ENCODE measurements at regions not wholly inside any gene's neighbourhood (a gene's known extent, or its start where the extent isn't known, plus 50 kb on each side); places are given as distances from the start of the nearest gene placed in this dataset.

GRCh38 chr6:113491376-113491775, 365.8 kb upstream of the MARCKS start:
- no peaks in the 10 kb centered on the region for H4K20me1 ChIP-seq (replicated peaks; ENCODE audit: control insufficient read depth, extremely low read depth, insufficient read depth, low read length)
- H3K4me3 ChIP-seq (replicated peaks in 1 of 3; ENCODE audit: insufficient read depth in 1 of 3, low read depth in 1 of 3, low read length in 3 of 3): no peak overlapping the region
- intact Hi-C loops (cut with micrococcal nuclease): no loop called here
- dilution Hi-C loops (cut with MboI; ENCODE audit: extremely low pct_ligation_motif_present, low sequenced_read_pairs): no loop called here
- no peaks in the 10 kb centered on the region for H3K79me2 ChIP-seq (ENCODE audit: control insufficient read depth, insufficient read depth, low read length)
- H3K27me3 ChIP-seq (ENCODE audit: control insufficient read depth in 2 of 2, insufficient read depth in 2 of 2, low read length in 2 of 2): no peaks in the 10 kb centered on the region
- DNase-seq (ENCODE audit: low read depth, low spot score): no peak
- no peaks in the 10 kb centered on the region for H3K36me3 ChIP-seq (ENCODE audit: control insufficient read depth in 2 of 2, extremely low read depth in 1 of 2, insufficient read depth in 2 of 2, low read length in 2 of 2)
- no peaks in the 10 kb centered on the region for H3K9me1 ChIP-seq (replicated peaks; ENCODE audit: control insufficient read depth, extremely low read depth, insufficient read depth, low read length)
- H3K4me2 ChIP-seq (ENCODE audit: insufficient read depth, low read length): no peak overlapping the region
- POLR2A ChIA-PET: no interaction called here
- H3K27ac ChIP-seq (ENCODE audit: insufficient read depth, low read depth, low read length): no peak overlapping the region
- CTCF ChIA-PET: interaction anchor here (0.6 to 1.2 kb wide), 2 partner anchors 32 to 367 kb away, joined by 3 to 4 read pairs; no protein-coding TSS in a partner anchor
- FAIRE-seq: no peak
- H3K4me1 ChIP-seq (ENCODE audit: control insufficient read depth, extremely low read depth, insufficient read depth, low read length): peaks cover 16% of the 10 kb centered on the region
- TF ChIP-seq, protein P1, sequence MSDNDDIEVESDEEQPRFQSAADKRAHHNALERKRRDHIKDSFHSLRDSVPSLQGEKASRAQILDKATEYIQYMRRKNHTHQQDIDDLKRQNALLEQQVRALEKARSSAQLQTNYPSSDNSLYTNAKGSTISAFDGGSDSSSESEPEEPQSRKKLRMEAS (IDR thresholded peaks at IDR 0.05; ENCODE audit: insufficient read depth, insufficient read length): no peak
- H3K9me3 ChIP-seq (replicated peaks; ENCODE audit: control insufficient read depth, insufficient read depth, low read length): no peaks in the 10 kb centered on the region
- no peak overlapping the region for H3K9ac ChIP-seq (replicated peaks; ENCODE audit: extremely low read depth, insufficient read depth, low read length)
- H2AFZ ChIP-seq (ENCODE audit: low read depth, low read length): no peak overlapping the region
- no TSS peak for BruUV-seq (replicated peaks)

- no peaks in the 10 kb centered on the region for H3K9me1 ChIP-seq (replicated peaks; ENCODE audit: control insufficient read depth, extremely low read depth, insufficient read depth, low read length)
These were observed 363.2 kb upstream of the MARCKS start for GRCh38 chr6:113493991-113494390.

More at GRCh38 chr6:113493991-113494390, 363.2 kb upstream of the MARCKS start:
- DNase-seq (ENCODE audit: low read depth, low spot score) (no peak), FAIRE-seq (no peak)
- Histone ChIP-seq H3K9me3 (replicated peaks; ENCODE audit: control insufficient read depth, insufficient read depth, low read length) (no peaks in the 10 kb centered on the region), H3K79me2 (ENCODE audit: control insufficient read depth, insufficient read depth, low read length) (no peaks in the 10 kb centered on the region), H3K4me3 (replicated peaks in 1 of 3; ENCODE audit: insufficient read depth in 1 of 3, low read depth in 1 of 3, low read length in 3 of 3) (no peak overlapping the region), H3K4me1 (ENCODE audit: control insufficient read depth, extremely low read depth, insufficient read depth, low read length) (peaks cover 30% of the 10 kb centered on the region), H2AFZ (ENCODE audit: low read depth, low read length) (no peak overlapping the region), H3K27ac (ENCODE audit: insufficient read depth, low read depth, low read length) (no peak overlapping the region), H3K36me3 (ENCODE audit: control insufficient read depth in 2 of 2, extremely low read depth in 1 of 2, insufficient read depth in 2 of 2, low read length in 2 of 2) (no peaks in the 10 kb centered on the region), H3K27me3 (ENCODE audit: control insufficient read depth in 2 of 2, insufficient read depth in 2 of 2, low read length in 2 of 2) (no peaks in the 10 kb centered on the region), H3K4me2 (ENCODE audit: insufficient read depth, low read length) (no peak overlapping the region), H4K20me1 (replicated peaks; ENCODE audit: control insufficient read depth, extremely low read depth, insufficient read depth, low read length) (no peaks in the 10 kb centered on the region), H3K9ac (replicated peaks; ENCODE audit: extremely low read depth, insufficient read depth, low read length) (no peak overlapping the region)
- dilution Hi-C loops (cut with MboI; ENCODE audit: extremely low pct_ligation_motif_present, low sequenced_read_pairs): no loop called here
- intact Hi-C loops (cut with micrococcal nuclease): no loop called here
- no TSS peak for BruUV-seq (replicated peaks)
- POLR2A ChIA-PET: interaction anchor here (1.3 kb wide), 1 partner anchor 365 kb away, joined by 4 read pairs; no protein-coding TSS in a partner anchor
- CTCF ChIA-PET: interaction anchor here (1.6 kb wide), 1 partner anchor 365 kb away, joined by 7 read pairs; no protein-coding TSS in a partner anchor
- TF ChIP-seq GATA2 (IDR thresholded peaks at IDR 0.05; ENCODE audit: insufficient read depth, insufficient read length, low read depth, low read length) (no peak), POLR2AphosphoS5 (IDR thresholded peaks at IDR 0.05; ENCODE audit: insufficient read depth, low read depth, low read length) (no peak), MYC (IDR thresholded peaks at IDR 0.05; ENCODE audit: low read depth, low read length) (no peak), FOS (IDR thresholded peaks at IDR 0.05; ENCODE audit: borderline replicate concordance, insufficient read depth, low read length) (no peak), JUN (IDR thresholded peaks at IDR 0.05; ENCODE audit: borderline replicate concordance, insufficient read depth, insufficient read length, low read depth) (no peak)

Measured in endothelial cell of umbilical vein (primary cell).